GM12892 (cell line): ENCODE measurements at regions not wholly inside any gene's neighbourhood (a gene's known extent, or its start where the extent isn't known, plus 50 kb on each side); places are given as distances from the start of the nearest gene placed in this dataset.

Experiments used
- POLR2A ChIP-seq: IDR thresholded peaks from 2 replicates; pipeline ENCODE4 v1.6.1; 2011; ENCODE audit warnings: low read depth, low read length, control low read depth
- POLR2AphosphoS5 ChIP-seq: IDR thresholded peaks from 2 replicates; pipeline ENCODE4 v1.6.1; 2011; ENCODE audit warnings: low read depth, low read length, control low read depth
- TAF1 ChIP-seq: IDR thresholded peaks from 2 replicates; pipeline ENCODE4 v1.6.1; 2011; ENCODE audit warnings: low read depth, mild to moderate bottlenecking, control low read depth, low read length, borderline replicate concordance

DNA sequence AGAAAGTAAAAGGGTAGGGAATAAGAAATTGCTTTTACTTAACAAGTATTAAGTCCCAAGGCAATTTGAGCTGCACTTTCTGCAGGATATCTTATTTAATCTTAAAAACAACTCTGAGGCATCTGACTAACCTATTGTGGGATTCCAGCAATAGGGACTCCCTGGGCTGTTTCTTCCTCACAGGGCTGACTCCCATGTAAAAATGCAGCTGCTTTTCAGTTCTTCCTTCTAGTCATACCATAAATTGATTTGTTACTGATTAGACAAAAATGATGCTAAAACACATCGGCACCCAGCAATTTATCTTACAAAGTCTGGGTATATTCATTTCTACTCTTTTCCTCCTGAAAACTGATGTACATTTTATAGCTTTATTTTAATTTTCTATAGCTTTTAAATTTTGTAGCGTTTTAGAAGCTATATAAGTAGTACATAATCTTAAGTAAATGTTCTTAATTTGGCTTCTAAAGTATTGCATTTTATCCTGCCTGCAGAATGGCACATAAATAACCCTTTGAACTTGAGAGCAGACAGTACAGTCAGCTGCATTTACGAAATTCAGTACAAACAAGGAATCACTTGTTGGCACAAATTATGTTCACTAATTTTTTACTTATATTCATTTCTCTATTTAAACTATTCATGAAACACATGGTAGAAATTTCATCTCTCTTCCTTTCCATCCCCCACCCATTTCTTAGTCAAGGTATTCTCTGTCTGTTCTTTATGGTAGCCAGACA is 102.4 kb upstream of the FRY start:
- TF ChIP-seq POLR2A = no peak
- TF ChIP-seq POLR2AphosphoS5 = no peak
- TF ChIP-seq TAF1 = no peak
